Mucosa of descending colon (tissue), 3 donors: ENCODE measurements at regions not wholly inside any gene's neighbourhood (a gene's known extent, or its start where the extent isn't known, plus 50 kb on each side); places are given as distances from the start of the nearest gene placed in this dataset.

Source experiments
- ATAC-seq: fragments of 200-7000 bp; cut with Tn5 transposase; one replicate; pipeline ENCODE4 v1.9.1; 2020; ENCODE audit warnings: mild to moderate bottlenecking, moderate library complexity
- DNase-seq, 3 donors: peaks; one replicate each; pipeline ENCODE4 v3.0.0-alpha.2; 2020
- H3K36me3 ChIP-seq: fragments of 200-600 bp; one replicate; pipeline ENCODE4 v1.8.0; 2021; ENCODE audit warnings: low read depth, mild to moderate bottlenecking
- H3K4me1 ChIP-seq: fragments of 200-600 bp; one replicate; pipeline ENCODE4 v1.8.0; 2021; ENCODE audit warnings: low read depth, mild to moderate bottlenecking
- H3K4me3 ChIP-seq: fragments of 200-600 bp; one replicate; pipeline ENCODE4 v1.8.0; 2021; ENCODE audit warnings: mild to moderate bottlenecking
- H3K9me3 ChIP-seq: fragments of 200-600 bp; one replicate; pipeline ENCODE4 v1.8.0; 2021; ENCODE audit warnings: mild to moderate bottlenecking
- CTCF ChIP-seq: fragments of 200-600 bp; IDR thresholded peaks from one replicate; pipeline ENCODE4 v1.8.0; 2022; ENCODE audit warnings: antibody characterized with exemption, mild to moderate bottlenecking
- intact Hi-C, 2 donors: fragments of 100-400 bp; cut with DNase I in 1 of 2; cut with micrococcal nuclease in 1 of 2; formaldehyde crosslinking; loops; one replicate each; pipeline versions ENCODE4 v1.11.0 to v1.11.1; 2022; cut with DNase I, micrococcal nuclease
- donor health status: DM: no; HTN: no; CAD: no; lungs with moderate emphysema.
- donor health status: DM: no; HTN: no; CAD: no.
- donor health status: DM: no; HTN: yes; CAD: no.

GRCh38 chr21:15526798-15527197, 203.0 kb upstream of the USP25 start:
- TF ChIP-seq CTCF = no peak
- intact Hi-C loops = no loop called here
- DNase-seq (no peak), ATAC-seq (no peak)
- H3K4me3 ChIP-seq = no peak overlapping the region
- no peaks in the 10 kb centered on the region for H3K4me1 ChIP-seq
- no peaks in the 10 kb centered on the region for H3K36me3 ChIP-seq
- H3K9me3 ChIP-seq = no peaks in the 10 kb centered on the region

- no peak for ATAC-seq
- no peak for TF ChIP-seq CTCF
- intact Hi-C loops = no loop called here
- no peaks in the 10 kb centered on the region for H3K36me3 ChIP-seq
- no peak for DNase-seq
- H3K4me3 ChIP-seq = no peak overlapping the region
- no peaks in the 10 kb centered on the region for H3K9me3 ChIP-seq
- no peaks in the 10 kb centered on the region for H3K4me1 ChIP-seq
Measured at GRCh38 chr21:15528346-15528745, 201.4 kb upstream of the USP25 start.

- Histone ChIP-seq H3K4me1 (no peaks in the 10 kb centered on the region), H3K9me3 (no peaks in the 10 kb centered on the region), H3K4me3 (no peak overlapping the region), H3K36me3 (no peaks in the 10 kb centered on the region)
- no peak for TF ChIP-seq CTCF
- DNase-seq = no peak
- no peak for ATAC-seq
- intact Hi-C loops = no loop called here
Measured at GRCh38 chr21:15531986-15532385, 197.8 kb upstream of the USP25 start.

- no peaks in the 10 kb centered on the region for H3K4me1 ChIP-seq
- H3K9me3 ChIP-seq = no peaks in the 10 kb centered on the region
- no peak for TF ChIP-seq CTCF
- intact Hi-C loops = no loop called here
- ATAC-seq (no peak), DNase-seq (no peak)
- no peaks in the 10 kb centered on the region for H3K36me3 ChIP-seq
- H3K4me3 ChIP-seq = no peak overlapping the region
Measured at GRCh38 chr21:15533618-15534017, 196.2 kb upstream of the USP25 start.

- Histone ChIP-seq H3K9me3 (no peaks in the 10 kb centered on the region), H3K4me1 (no peaks in the 10 kb centered on the region), H3K4me3 (no peak overlapping the region), H3K36me3 (no peaks in the 10 kb centered on the region)
- TF ChIP-seq CTCF = no peak
- ATAC-seq (no peak), DNase-seq (no peak)
- intact Hi-C loops = no loop called here
Measured at GRCh38 chr21:15534450-15534886, 195.3 kb upstream of the USP25 start.

GRCh38 chr21:15539376-15539775, 190.4 kb upstream of the USP25 start:
- DNase-seq (no peak), ATAC-seq (no peak)
- no peak for TF ChIP-seq CTCF
- intact Hi-C loops = no loop called here
- no peaks in the 10 kb centered on the region for H3K4me1 ChIP-seq
- no peaks in the 10 kb centered on the region for H3K9me3 ChIP-seq
- no peaks in the 10 kb centered on the region for H3K36me3 ChIP-seq
- no peak overlapping the region for H3K4me3 ChIP-seq
